ENCODE measurements at regions not wholly inside any gene's neighbourhood (a gene's known extent, or its start where the extent isn't known, plus 50 kb on each side); places are given as distances from the start of the nearest gene placed in this dataset.

DNA sequence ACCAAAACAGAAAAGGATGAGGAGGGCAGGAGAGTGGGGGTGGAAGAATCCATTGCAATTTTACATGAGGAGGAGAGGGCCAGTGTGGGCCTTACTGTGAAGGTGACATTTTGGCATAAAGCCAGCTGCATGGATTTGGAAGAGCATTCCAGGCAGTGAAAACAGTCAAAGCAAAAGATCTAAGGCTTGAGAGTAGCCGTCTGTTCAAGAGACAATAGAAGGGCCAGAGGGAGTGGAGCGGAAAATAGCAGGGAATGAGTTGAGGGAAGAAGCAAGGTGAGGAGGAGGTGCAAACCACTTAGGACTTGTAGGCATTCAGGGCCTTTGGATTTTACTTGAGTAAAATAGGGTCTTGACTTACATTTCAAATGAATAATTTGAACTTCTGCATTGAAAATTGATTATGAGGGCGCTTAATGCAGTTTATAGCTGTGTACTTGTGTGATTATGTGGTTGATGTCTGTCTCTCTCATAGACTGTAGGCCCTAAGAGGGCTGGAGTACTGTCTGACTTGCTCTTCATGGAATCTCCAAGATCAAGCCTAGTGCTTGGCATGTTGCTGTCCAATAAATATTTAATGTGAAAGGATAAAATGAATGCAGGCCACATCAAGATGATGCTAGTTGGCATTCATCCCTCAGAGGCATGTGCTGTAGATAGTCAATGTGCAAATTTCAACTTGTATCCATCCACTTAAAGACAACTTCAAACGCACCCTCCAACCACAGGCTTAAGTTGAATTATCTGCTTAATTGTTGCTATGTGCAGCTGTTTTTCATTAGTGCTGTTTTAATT is 772.1 kb upstream of the RBFOX1 start:
- no peak for DNase-seq

DNA sequence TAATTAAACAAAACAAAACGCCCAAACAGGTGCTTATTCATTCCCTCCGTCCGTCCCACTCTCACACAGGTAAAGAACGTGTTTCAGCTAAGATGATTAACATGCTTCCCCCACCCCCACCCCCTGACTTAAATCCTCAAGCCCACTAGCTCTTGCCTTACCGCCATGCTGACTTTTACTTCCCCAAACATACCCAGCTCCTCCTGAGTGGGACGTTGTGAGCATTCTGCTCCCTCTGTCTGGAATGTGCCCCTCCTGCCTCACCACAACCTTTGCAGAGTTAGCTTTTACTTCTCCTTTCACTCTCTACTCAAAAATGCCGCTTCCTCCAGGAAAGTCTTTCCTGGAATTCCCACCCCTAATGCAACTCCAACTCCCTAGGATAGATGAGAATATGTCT is 774.0 kb upstream of the RBFOX1 start:
- no peak for DNase-seq

DNA sequence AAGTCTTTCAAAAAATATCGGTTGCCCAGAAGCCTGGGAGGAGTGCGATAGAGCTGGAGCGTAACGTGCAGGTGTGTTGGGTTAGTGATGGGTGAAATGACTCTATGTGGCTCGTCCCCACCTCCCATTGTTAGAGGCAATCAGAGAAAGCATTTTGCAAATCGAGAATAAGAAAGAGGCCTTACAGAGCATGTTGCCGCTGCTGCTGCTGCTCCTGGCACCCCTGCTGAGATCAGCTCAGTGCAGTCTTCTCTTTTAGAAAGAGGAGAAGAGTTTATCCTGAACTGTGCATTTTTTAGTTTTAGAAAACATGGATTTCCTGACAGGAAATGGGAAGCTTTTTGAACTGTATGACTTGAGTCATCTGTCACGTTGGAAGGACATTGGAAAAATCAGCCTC is 774.5 kb upstream of the RBFOX1 start:
- DNase-seq: no peak

DNA sequence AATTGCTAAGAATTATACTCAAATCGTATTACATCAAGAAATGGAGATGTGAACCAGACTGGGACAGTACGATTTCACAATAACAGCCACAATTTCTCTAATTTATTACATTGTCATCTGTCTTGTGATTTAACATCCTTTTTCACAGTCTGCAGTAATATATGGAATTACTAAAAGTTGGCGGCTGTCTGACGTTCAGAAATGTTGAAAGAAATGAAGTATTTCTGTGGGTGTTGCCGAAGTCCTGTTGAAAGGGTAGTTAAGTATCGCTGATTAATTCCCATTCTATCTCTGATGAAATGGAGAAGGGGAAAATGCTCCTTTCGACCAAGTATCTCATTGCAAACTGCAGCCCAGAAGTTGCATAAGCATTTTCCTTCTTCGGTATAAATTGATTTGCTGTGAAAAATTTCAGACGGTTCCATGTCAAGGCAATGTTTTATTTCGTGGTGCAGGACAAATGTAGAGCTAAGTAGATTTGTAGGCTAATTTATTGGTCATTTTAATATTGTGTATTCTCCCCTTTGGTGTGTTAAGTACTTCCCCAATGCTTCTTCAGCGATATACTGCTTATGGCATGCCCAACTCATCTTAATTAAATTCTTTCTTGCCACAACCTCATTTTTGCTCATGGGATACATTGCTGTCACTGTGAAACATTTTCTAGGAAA is 775.2 kb upstream of the RBFOX1 start:
- DNase-seq: no peak

DNA sequence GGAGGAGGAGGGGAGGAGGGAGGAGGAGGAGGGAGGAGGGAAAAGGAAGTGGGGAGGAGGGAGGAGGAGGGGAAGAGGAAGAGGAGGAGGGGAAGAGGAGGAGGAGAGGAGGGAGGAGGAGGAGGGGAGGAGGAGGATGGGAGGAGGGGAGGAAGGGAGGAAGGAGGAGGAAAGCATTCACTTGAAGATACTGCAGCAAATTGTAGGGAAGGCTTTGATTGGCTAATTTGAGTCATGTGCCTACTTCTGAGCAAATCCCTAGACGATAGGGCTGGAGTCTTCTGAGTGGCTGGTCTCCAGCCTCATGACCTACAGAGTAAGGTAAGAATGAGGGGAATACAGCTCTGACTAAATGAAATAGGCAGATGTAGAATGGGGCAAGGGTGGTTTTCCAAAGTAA is 783.2 kb upstream of the RBFOX1 start:
- DNase-seq: no peak

DNA sequence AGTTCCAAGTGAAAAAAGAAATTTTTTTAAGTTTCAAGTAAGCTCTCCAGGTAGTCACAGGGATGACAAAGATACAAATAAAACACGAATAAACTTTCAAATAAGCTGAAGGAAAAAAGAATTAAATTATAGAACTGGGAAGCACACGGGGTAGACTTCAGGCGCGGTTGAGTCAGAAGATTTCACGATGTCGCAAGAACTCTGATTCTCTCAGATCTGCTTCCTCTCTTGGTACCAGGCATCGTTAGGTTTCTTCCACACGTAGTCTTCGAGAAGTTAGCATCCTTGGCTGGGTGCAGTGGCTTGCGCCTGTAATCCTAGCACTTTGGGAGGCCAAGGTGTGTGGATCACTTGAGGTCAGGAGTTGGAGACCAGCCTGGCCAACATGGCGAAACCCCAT is 784.1 kb upstream of the RBFOX1 start:
- no peak for DNase-seq

DNA sequence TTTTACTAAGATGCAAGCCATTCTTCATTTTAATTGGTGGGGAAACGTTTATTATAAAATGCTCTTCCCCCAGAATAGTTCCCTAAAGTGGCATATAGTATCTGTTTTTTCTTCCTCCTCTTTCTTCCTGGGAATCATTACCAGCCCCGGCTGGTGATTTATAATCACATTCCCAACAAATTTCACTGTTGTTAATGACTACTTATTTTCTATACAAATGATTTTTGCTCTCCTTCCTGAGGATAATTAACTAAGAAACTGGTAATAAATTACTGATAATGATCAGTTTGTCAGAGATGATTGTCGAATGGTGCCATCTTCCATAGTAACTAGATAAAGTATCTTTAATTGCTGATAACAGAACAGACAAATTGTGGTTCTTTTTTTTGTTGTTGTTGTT is 785.5 kb upstream of the RBFOX1 start:
- DNase-seq: no peak

DNA sequence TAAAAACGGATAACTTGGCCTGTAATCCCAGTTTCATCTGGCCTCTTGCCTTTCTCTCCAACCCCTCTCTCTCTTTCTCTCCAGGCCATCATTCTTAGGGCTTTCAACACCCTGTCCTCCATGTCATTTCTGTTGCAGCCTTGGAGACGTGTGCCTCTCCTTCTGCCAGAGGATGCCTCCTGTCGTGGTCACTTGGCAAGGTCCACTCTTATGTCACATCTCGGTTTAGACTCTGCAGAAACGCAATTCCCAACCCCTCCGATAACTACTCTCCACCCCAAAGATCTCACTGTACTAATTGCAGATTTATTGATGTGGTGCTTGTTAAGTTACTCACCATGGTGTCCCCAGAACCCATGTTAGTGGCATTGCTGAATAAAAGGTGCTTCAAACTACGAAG is 787.3 kb upstream of the RBFOX1 start:
- DNase-seq: no peak

DNA sequence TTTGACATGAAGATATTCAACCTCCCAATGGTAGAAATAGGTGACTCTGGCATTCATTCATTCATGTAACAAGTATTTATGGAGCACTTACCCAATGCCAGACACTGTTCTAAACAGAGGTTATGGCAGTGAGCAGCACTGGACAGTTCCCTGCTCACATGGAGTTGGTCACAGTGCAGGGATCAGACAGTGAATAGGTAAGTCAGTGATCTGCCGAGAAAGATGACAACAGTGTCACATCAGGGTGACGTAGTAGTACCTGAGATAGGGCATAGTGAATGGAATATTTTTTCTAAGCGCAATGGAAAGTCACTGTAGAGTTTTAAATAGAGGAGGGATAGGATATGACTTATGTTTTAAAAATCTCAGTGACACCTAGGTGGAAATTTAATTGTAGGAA is 791.4 kb upstream of the RBFOX1 start:
- DNase-seq: no peak

DNA sequence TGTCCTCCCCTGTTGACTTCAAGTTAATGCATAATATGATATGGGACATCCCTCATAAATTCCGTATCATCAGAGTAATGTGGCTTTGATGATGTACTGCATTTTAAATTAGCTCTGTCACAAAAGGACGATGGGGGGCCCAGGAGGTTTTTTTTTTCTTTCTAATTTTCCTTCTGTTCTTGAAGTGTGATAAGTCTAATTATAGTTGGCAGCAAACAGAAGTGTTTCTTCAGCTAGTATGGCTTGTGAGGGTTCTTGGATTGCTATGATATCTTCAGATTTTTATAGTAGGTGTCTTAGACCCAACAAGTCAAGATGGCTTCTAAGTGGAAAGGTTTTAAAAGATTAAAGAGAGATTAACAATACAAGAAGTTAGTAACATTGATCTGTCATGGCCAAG is 796.2 kb upstream of the RBFOX1 start:
- no peak for DNase-seq

DNA sequence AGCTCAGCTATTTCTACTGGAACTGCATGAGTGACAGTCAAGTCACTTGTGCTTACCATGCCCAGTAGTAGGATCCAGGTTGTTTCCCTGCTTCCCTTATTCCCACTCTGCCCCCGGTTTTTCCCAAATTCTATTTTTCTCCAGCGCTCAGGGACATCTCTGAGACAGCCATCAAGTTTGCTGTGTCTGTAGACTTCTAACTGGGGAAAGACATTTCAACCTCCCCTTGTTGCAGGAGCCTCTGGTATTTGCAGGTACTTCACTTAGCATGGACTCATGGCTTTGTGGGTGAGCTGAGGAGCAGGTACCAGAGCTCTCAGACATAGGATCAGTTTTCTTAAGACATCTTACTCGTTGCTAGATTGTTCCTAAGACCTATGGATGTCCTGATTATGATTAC is 801.6 kb upstream of the RBFOX1 start:
- DNase-seq: no peak

DNA sequence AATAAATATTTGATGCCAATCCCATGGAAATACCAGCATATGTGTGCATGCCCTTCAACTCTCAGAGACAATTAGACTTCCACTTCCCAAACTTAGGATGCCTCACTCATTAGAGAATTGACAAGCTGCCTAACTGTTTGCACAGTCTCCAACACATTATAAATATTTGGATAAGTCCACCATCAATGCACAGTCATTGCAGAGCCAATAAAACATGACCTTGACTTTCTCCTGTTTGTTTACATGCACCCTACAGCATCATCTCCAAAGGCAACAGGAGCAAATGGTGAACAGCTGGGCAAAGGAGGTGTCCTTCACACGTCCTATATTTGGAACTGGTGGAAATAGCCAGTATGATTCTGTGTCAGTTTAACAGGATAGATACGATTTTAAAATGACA is 804.4 kb upstream of the RBFOX1 start:
- no peak for DNase-seq

DNA sequence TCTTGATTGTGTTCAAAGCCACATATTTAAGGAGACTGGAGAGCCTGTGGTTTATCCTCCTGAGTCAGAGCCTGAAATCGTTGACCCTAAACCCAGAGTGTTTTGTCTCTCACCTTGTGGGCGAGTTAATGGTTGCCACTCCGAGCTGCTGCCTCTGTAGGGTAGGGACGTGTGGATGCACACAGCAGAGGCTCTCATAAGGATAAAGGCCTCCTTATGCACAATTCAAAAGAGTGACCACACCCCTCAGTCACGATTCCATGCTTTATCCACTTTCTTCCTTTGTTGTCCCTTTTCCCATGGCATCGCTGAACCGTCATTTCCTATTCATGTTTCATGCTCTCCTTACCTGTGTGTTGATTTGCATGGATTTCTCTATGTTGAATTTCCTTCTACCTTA is 805.0 kb upstream of the RBFOX1 start:
- no peak for DNase-seq

DNA sequence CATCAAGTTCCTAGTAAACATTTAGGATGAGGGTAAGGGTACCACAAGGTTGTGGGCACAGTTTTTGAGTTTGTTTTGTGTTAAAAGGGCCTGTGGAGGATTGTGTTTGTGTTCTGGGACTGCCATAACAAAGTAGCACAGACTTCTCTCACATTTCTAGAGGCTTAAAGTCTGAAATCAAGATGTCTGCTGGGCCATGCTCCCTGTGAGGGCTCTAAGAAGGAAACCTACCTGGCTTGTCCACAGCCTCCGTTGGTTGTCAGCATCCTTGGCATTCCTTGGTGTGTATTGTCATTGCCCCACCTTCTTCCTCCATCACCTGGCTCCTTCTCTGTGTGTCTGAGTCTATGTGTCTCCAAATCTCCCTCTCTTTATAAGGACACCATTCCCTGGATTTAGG is 808.1 kb upstream of the RBFOX1 start:
- DNase-seq: no peak

DNA sequence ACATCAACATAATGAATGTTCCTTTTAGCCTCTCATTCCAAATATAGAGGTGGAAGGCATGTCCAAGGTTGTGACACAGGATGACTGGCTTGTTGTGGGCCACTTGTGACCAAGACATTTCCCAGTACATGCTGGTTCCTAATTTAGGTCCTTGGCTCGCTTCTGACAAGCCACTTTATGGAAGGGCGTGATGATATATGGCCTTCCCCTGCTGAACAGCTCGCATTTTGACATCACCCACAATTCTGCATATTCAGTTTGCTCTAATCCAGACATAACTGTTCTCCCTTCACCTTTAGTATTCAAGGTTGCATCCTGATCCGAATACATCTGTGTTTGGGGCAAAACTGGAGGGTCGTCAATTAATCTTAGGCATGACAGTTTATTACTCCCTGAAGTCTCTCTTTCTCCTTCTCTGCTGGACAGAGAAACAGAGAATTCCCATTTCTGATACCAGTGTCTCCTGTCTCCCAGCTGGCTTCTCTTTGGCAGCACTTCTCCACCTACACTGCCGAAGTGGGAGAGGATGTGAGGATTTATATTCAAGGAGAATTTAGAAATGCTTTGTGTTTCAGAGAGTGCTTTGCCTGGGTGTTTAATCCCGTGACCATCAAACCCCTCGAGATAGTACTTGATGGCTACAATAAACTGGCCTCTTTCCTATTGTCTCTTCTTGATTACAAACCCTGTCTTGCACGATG is 815.5 kb upstream of the RBFOX1 start:
- DNase-seq: no peak

DNA sequence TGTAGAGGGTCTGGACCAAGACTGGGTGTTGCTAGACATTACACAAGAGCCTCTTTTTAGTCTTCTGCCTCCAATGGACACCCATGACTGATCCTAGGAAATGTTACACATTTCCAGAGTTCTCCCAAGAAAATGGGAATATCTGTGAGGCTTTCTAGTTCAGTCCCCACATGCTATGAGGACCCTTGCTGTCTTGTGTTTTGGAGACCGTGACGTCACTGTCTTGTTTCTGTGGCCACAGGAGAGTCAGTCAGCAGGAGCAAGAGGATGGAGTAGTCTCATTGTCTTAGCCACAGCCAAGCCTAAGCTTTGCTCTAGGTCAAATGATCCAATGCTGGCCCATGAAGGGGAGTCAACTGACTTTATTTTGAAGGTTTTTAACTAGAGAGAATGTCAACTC is 820.1 kb upstream of the RBFOX1 start:
- DNase-seq: no peak

DNA sequence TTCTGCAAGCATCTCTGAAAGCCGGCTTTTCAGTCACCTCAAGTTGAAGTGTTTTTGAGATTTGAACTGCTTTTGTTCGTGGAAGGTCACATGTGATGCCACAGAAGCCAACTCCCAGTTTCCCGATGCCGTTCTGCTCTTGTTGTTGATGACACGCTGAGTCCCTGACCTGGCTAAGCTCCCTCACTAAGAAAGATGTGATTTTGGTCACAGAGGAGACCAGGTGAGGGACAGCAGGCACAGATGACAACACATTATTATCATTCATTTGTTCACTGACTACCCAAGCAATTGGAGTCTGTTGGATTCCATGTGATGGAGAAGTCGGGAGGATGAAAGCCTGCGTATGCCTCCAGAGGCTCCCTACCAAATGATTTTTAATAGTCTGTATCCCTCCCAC is 822.4 kb upstream of the RBFOX1 start:
- DNase-seq: no peak

DNA sequence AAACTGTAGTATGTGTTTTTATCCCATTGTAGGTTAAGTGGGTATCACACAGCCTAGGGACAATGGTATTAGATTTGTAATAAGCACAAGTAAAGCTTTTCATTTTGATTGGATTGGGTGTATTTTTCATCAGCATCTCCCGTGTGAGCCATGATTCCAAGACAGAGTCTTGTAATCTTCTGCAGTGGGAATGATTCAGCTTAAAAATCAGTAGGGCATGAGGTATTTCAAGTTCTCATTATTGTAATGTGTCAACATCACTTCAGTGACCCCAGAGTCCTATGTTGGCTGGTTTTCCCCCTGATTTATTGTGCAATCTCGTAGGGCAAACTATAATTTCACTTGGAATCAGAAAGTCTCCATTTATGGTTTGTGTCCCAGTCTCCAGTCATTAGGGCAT is 833.2 kb upstream of the RBFOX1 start:
- DNase-seq: no peak

DNA sequence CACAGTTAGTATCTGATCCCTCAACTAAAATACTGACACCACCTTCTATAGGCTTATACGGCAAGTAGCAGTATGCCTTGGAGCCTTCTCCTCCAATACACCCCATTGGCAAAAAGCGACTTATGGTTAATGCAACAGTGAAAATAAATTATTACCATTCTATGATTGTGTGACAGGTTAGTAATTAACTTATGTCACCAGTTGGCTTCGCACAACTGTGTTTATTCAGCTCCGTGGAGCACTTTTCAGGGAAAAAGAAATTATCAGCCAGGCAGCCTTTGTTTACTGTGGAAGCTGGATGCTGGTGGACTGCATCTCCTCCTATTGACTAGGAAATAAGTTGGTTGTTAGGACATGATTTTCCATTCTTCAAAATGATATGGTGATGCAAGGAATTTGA is 833.8 kb upstream of the RBFOX1 start:
- DNase-seq: no peak

DNA sequence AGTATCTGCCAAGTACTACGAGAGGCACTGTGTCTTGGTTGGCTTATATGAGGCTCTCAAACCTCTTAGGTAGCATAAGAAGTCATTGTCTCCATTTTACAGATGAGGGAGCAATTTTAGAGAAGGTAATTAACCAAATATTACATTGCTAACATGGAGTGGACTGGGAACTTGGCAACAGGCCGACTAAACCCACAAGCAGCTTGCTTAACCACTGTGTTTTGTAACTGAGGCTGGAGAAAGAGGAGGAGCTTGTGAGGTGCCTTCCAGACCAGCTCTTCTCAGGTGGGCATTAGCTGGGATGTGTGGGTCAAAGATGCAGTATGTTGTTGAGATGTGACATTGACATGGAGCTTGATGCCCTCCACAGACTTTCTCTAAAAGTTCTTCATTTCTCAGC is 835.6 kb upstream of the RBFOX1 start:
- DNase-seq: no peak

DNA sequence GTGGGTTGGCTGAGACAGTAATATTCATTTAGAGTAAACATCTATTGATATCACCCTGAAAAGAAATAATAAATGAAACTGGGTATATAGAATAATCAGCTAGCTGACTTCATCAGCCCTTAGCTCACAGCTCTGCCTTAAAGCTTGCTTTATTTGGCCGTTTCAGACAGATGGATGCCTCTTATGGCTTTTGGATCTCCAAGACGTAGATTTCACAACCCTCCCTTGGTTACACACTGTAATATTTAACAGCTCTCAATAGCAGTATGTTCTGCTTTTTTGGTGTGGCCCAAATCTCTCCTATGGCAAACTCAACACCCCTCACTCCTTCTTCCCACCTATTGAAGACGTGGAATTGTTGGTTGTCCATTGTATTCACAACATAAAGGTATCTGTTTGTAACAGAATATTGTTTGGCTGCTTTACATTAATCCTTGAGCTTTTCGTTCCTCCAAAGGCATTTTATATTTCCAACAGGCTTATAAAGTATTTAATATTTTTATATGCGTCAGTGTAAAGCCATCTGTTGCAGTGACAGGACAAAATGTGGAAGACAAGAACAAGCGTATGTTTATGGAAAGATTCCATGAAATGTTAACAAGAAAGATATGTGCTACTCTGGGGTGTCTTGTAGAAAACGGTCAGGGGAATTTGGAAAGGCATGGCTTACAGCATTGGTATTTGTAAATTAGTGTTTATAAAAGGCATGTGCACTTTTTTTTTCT is 837.0 kb upstream of the RBFOX1 start:
- DNase-seq: no peak

DNA sequence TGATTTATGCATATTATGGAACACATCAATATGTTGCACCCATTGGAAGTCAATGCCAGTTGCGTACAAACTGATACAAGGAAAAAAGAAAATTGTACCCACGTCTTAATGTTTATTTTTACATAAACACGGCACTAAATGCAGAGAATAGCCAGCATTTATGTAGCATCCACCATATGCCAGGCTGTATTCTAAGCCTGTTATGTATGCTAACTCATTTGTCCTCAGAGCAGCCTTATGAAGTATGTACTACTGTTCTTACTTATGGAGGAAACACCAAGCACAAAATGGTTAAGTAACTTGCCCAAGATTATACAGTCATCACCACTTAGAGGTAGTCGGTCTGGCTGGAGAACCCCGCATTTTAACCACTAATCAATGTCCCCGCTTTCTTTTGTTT is 837.9 kb upstream of the RBFOX1 start:
- DNase-seq: no peak

DNA sequence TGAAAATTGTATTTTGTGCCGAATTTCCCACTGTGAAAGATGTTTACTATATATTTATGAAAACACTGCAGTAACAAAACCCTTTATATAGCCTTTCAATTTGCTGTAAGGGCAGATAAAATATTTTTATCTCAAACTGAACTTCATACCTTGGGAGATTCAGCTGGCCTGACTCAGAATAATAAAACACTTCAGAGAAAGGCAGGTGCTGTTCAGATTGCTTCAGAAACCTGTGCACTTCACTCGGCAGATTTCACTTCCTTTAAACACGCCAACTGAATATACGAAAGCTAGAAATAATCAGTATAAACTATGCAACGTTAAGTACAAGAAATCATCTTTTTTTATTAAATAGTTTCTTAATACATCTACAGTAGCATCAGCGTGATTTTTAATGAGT is 839.1 kb upstream of the RBFOX1 start:
- no peak for DNase-seq

DNA sequence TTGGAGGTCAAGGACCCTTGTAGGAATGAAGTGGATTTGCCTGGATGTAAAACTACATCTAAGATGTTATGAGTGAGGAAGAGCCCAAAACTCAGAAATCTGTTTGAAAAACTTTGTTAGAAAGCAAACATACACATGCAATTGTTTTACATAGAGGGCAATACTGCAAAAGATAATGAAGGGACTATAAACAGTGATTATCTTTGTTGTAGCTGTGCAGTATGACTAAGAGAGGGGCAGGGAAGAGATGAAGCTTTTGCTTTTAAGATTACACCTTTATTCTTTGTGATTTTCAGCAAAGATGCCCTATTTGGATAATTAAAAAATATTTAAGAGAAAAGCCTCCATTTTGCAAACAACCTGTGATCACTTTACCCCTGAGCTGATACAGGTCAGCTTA is 839.9 kb upstream of the RBFOX1 start:
- DNase-seq: no peak
